HUDEP-2 (cell line): ENCODE measurements at regions not wholly inside any gene's neighbourhood (a gene's known extent, or its start where the extent isn't known, plus 50 kb on each side); places are given as distances from the start of the nearest gene placed in this dataset.

Source experiments
- DNase-seq, 76 experiments: peaks; one replicate each; lab custom pipeline; 2025; ENCODE audit not compliant: unreplicated experiment in 76 of 76; lab: John Stamatoyannopoulos, UW

DNA sequence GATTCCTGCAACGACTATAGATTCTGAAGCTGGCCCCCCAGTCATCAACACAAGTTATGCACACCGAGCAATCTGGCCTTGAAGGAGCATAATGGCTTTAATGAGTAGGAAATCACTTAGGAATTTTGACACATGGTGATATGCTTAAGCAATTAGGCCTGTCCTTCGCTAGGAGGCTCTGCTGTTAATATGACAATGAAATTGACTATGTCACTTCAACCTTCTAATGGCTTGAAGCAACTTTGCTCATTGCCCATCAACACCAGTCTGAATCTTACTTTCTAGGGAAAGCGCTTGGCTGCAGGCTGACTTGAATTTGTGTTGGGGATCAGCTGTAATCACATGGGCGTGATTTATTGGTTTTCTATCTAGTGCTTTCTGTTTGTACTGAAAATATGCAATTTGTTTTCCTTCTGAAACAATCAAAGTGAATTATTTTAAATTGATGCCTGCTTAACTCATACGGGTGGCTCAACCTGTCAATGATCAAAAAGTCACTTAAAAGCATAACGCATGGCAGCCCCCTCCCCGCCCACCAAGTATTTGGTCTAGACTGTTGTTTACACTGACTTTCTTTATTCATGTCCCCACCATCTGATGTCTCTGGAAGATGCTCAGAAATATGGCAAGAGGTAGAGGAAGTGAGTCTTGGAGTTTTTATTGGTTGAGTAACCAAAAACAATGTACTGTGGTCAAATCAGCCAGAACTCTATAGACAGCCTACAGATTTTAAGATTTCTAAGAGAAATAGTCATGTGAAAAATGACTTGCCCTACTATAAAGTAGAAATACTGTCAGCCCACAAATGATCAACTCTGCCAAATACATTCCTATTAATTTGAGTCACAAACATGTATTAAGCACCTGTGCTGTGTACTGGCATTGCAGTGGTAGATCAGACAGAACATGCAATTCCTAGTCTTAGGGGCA is 344.9 kb downstream of the RBM43 start:
- DNase-seq: no peak

DNA sequence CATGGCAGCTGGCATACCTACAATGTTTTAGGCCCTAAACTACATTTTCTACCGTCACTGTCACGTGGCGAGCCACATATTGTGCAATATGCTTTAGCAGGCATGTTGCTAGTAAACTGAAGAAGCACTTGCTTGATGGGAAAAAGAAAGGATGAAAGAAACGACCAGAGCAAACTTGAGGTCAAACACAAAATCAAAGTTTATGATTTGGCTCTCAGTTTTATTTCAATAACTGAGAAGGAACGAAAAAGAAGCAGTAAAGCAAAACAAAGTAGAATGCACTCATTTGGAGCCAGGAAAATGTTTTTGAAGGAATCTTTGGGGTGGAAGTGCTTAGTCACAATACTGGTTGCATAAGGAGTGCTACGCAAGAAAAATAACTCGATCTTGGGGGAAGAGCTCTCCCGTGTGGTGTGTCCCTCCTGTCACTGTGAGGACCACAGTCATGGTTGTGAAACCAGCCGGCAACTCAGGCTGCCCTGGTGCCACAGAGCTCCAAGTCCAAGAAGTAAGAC is 349.8 kb downstream of the RBM43 start:
- no peak for DNase-seq

DNA sequence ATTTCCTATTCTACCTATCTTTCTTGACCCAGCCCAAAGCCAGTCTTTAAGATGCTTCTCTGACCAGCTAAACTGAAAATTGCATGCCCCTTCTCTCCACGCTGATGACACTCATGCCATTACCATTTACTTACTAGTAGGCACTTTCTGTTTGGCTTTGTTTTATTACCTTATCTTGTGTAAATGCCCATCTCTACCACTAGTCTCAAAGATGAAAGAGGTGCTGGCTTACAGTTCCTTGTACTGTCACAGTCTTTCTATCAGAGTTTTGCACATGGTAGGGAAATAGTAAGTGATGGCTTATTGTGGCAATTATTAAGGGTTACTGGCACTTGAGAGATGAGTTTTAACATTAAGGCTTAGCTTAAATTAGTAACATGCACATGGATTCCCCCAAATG is 352.1 kb downstream of the RBM43 start:
- DNase-seq: no peak

- no peak for DNase-seq
These were observed 352.6 kb downstream of the RBM43 start for GRCh38 chr2:150909090-150909489.

GRCh38 chr2:150907466-150907865 is 354.2 kb downstream of the RBM43 start:
- no peak for DNase-seq

GRCh38 chr2:150903461-150903860 is 358.2 kb downstream of the RBM43 start:
- no peak for DNase-seq

GRCh38 chr2:150903055-150903454 is 358.6 kb downstream of the RBM43 start:
- no peak for DNase-seq

GRCh38 chr2:150900913-150901312 is 360.8 kb downstream of the RBM43 start:
- DNase-seq: no peak

- DNase-seq: no peak
These were observed 365.7 kb downstream of the RBM43 start for GRCh38 chr2:150895968-150896367.

DNA sequence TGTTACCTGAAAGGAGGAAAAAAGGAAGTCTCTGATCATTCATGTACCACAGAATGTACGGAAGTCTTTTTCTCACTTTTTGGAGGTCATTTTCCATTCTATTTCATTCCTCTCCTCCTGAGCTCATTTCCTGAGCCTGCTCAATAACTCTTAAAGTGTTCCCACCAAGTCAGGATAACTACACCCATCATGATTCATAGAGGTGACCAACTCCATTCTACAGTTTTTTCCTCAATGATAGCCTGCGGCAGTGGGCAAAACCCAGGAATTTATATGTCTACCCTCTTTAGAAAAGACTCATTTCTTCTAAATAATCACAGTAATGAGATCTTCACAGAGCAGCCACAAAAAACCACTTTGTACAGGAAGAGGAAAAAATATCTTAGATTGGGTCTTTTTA is 372.5 kb downstream of the RBM43 start:
- no peak for DNase-seq

DNA sequence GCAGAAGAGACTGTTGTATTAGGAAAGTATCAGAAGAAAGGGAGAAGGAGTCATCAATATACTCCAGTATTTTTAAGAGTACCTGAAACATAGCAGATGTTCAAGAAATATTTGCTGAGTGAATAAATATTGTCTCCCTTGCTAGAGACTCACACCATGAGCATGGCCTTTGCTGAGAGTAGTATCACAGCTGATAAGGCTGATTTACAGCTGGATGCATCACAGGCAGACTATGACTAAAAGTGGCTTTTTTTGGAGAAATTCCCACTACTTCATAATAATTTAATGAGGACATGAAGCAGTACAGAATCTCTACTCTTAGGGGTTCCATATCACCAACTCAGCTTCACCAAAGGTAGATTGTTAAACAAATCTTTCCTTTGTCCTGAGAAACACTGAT is 373.3 kb downstream of the RBM43 start:
- DNase-seq: no peak

GRCh38 chr2:150887926-150888325 is 373.7 kb downstream of the RBM43 start:
- no peak for DNase-seq

GRCh38 chr2:150885774-150886386 is 375.8 kb downstream of the RBM43 start:
- DNase-seq: no peak

DNA sequence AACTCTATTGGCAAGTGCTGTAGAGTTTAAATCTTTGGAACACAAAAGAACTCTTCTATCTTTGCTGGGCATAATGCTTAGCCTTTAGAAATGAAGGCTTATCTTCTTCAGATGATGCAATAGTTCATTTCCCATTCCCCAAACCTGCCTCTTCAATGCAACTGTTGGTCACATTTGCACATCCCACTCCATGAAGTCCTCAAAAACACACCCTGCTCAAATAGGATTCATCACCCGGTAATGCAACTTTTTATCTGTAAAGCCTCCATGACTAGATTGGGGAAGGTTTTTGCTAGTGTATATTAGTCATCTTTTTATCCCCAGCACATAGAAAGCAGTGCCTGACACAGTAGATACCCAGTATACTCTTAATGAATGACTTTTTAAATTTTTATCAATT is 376.4 kb downstream of the RBM43 start:
- DNase-seq: no peak

- DNase-seq: no peak
These were observed 378.1 kb downstream of the RBM43 start for GRCh38 chr2:150883613-150883895.

- DNase-seq: no peak
These were observed 378.7 kb downstream of the RBM43 start for GRCh38 chr2:150882751-150883612.

DNA sequence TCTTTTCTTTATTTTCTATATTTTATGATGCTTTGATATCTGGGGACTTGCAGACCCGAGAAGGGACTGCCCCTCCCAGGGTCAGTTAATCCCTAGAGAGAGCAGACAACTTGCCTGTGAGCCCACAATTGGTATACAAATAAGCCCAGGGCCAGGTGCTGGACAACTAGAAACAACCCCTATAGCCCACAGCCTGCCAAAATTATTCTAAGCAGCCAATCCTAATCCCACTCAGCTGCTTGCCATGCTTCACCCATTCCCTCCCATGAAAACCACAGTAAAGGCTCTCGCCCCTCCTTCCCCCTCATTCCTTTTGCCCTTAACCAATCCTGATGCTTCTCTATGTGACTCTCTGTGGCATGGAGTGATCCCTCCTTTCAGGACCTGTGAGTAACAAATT is 380.7 kb downstream of the RBM43 start:
- no peak for DNase-seq

DNA sequence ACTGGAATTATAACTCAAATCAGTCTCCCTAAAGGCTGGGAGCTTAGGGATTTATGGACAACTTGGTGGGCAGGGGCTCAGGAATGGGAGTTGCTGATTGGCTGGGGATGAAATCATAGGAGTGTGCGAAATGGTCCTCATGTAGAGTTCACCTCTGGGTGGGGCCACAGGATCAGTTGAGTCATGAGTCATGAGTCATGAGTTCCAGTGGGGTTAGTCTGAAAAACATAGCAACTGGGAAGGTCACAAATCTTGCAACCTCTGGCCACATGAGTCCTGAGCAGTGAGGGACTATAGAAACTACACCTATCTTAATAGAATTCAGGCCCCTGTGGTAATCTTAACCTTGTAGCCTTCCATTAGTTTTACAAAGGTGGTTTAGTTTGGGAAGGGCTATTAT is 383.3 kb downstream of the RBM43 start:
- peak in 3 of 76 experiments; percentile 1 to 4 (median 1) for DNase-seq

DNA sequence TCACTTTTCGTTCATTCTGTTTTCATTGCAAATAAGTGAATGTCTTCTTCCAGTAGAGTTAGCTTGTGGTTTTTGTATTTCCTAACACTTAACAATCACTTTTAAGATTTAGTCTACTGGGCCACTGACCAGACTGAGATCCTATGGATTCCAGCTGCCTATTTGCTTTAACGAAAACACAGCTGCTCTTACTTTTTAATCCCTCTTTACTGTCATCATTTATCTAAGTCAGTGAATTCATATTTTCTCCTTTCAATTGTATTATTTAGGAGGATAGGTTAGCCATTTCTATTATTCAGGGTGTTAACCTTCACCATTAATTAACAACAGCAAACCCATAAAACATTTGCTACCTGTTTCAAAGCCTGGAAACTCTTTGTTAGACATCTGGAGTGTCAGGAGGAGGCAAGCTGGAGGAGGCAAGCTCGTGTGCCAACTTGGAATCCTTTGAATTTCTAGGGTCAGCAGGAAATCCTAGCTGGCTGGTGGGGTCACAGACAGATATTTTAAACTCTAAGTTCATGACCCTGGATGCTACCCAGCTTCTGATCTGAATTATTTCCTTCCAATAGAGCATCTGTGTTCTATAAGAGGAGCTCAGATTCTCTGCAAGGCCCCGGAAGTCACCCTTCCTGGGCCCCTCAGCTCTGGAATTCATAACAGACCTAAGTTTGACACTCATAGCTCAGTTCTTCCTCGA is 385.3 kb downstream of the RBM43 start:
- no peak for DNase-seq

DNA sequence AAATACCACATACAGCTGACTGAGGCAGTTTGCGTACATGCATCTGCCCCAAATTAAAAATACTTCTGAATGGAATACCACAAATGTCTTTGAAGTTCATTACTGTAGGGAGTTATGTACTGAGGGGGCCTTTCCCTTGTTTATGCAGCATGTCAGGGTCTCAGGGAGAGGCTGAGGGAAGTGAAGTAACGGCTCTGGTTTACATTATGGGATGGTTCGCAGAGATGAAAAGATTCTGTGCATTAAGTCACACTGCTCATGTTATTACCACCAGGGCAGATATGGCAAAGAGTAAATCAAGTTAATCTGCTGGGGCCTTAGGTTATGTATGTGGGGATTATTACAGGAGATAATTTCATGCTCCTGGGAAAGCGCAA is 385.9 kb upstream of the RND3 start:
- no peak for DNase-seq
